Muscle of leg (tissue), 3 donors: ENCODE measurements at regions not wholly inside any gene's neighbourhood (a gene's known extent, or its start where the extent isn't known, plus 50 kb on each side); places are given as distances from the start of the nearest gene placed in this dataset.
A peak's percentile ranks its signal among the peaks of the same experiment; 100 is the strongest.
"Not testable (repeated sequence)": the region's sequence is repeated elsewhere in the genome, so short reads cannot be mapped to it uniquely, and the experiment has no call there.

ENCODE experiments used
- DNase-seq: peaks from one replicate; pipeline ENCODE4 v3.0.0; 2013
- H3K27ac ChIP-seq: one replicate; pipeline ENCODE4 v1.5.1; 2013; ENCODE audit warnings: mild to moderate bottlenecking, low read length, control low read depth
- H3K27me3 ChIP-seq: one replicate; pipeline ENCODE4 v1.6.1; 2013; ENCODE audit warnings: low read length; ENCODE audit not compliant: control insufficient read depth, insufficient read depth
- H3K36me3 ChIP-seq: one replicate; pipeline ENCODE4 v1.6.1; 2013; ENCODE audit warnings: low read length; ENCODE audit not compliant: control insufficient read depth, insufficient read depth
- H3K4me1 ChIP-seq: one replicate; pipeline ENCODE4 v1.6.1; 2013; ENCODE audit warnings: low read length; ENCODE audit not compliant: control insufficient read depth, insufficient read depth
- H3K4me3 ChIP-seq: one replicate; pipeline ENCODE4 v1.5.1; 2013; ENCODE audit warnings: low read length, control low read depth
- H3K9me3 ChIP-seq: replicated peaks from 2 replicates; pipeline ENCODE4 v1.6.1; 2013; ENCODE audit warnings: low read depth, low read length; ENCODE audit not compliant: control insufficient read depth
- WGBS: methylation state at CpG from one replicate; pipeline ENCODE4 v1.1.5; 2013; ENCODE audit warnings: missing lambda C conversion rate; ENCODE audit not compliant: insufficient coverage; 5-methylcytosine and 5-hydroxymethylcytosine counted together

GRCh38 chr3:178127221-178127620, 409.0 kb upstream of the KCNMB2 start:
- Histone ChIP-seq H3K4me3 (no peak overlapping the region), H3K4me1 (no peaks in the 10 kb centered on the region), H3K27ac (no peak overlapping the region), H3K27me3 (no peaks in the 10 kb centered on the region), H3K36me3 (no peaks in the 10 kb centered on the region), H3K9me3 (peaks cover 3% of the 10 kb centered on the region)
- WGBS: 89% methylated on average over 8 of the region's 11 CpGs
- no peak for DNase-seq

- DNase-seq: peak; percentile 8
- Histone ChIP-seq H3K9me3 (peaks cover 3% of the 10 kb centered on the region), H3K4me3 (no peak overlapping the region), H3K27ac (no peak overlapping the region), H3K27me3 (no peaks in the 10 kb centered on the region), H3K36me3 (no peaks in the 10 kb centered on the region), H3K4me1 (no peaks in the 10 kb centered on the region)
- no CpG with 5 or more reads among the region's 1 CpG for WGBS
Observed at GRCh38 chr3:178129109-178129508, 407.1 kb upstream of the KCNMB2 start.

DNA sequence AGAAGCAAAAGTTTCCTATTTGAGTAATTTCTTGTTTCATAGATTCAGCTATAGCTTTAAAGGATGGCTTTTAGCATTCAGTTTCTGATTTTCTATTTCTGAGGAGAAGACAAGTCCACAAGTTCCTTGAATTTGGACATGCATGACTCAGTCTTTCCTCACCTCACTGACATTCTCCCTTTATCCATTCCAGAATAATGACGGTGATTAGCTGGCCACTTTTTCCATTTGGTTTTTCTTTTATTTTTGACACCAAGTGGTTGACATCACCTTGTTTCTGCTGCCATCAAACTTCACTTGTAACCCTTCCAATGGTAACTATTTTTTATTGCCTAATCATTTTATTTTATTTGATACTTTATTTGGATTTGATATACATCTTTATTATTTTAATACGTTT, 404.4 kb upstream of the KCNMB2 start:
- Histone ChIP-seq H3K36me3 (no peaks in the 10 kb centered on the region), H3K4me3 (no peak overlapping the region), H3K27ac (no peak overlapping the region), H3K27me3 (no peaks in the 10 kb centered on the region), H3K4me1 (no peaks in the 10 kb centered on the region), H3K9me3 (peaks cover 3% of the 10 kb centered on the region)
- no CpG with 5 or more reads among the region's 2 CpGs for WGBS
- DNase-seq: peak; percentile 40

GRCh38 chr3:178137206-178137605, 399.0 kb upstream of the KCNMB2 start:
- Histone ChIP-seq H3K4me3 (no peak overlapping the region), H3K27ac (no peak overlapping the region), H3K4me1 (no peaks in the 10 kb centered on the region), H3K27me3 (no peaks in the 10 kb centered on the region), H3K9me3 (no peaks in the 10 kb centered on the region), H3K36me3 (no peaks in the 10 kb centered on the region)
- no peak for DNase-seq
- WGBS: 85% methylated on average over 3 of the region's 4 CpGs

- no peak for DNase-seq
- Histone ChIP-seq H3K4me1 (no peaks in the 10 kb centered on the region), H3K4me3 (no peak overlapping the region), H3K9me3 (no peaks in the 10 kb centered on the region), H3K36me3 (no peaks in the 10 kb centered on the region), H3K27me3 (no peaks in the 10 kb centered on the region), H3K27ac (no peak overlapping the region)
- WGBS: no CpG with 5 or more reads among the region's 3 CpGs
Observed at GRCh38 chr3:178137831-178138230, 398.4 kb upstream of the KCNMB2 start.

GRCh38 chr3:178139116-178139515, 397.1 kb upstream of the KCNMB2 start:
- Histone ChIP-seq H3K9me3 (no peaks in the 10 kb centered on the region), H3K4me3 (no peak overlapping the region), H3K27me3 (no peaks in the 10 kb centered on the region), H3K36me3 (no peaks in the 10 kb centered on the region), H3K27ac (no peak overlapping the region), H3K4me1 (no peaks in the 10 kb centered on the region)
- DNase-seq: peak; percentile 30

GRCh38 chr3:178140531-178141304, 395.5 kb upstream of the KCNMB2 start:
- no peaks in the 10 kb centered on the region for H3K36me3 ChIP-seq
- no peak overlapping the region for H3K4me3 ChIP-seq
- DNase-seq: no peak
- H3K9me3 ChIP-seq: no peaks in the 10 kb centered on the region
- no peak overlapping the region for H3K27ac ChIP-seq
- no CpG with 5 or more reads among the region's 4 CpGs for WGBS
- H3K4me1 ChIP-seq: no peaks in the 10 kb centered on the region
- no peaks in the 10 kb centered on the region for H3K27me3 ChIP-seq

DNA sequence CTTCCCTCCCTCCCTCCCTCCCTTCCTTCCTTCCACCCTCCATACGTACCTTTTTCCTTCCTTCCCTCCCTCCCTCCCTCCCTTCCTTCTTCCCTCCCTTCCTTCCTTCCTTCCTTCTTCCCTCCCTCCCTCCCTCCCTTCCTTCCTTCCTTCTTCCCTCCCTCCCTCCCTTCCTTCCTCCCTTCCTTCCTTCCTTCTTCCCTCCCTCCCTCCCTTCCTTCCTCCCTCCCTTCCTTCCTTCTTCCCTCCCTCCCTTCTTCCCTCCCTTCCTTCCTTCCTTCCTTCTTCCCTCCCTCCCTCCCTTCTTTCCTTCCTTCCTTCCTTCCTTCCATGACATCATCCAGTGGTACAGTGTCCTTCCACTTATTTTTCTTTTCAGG, 394.9 kb upstream of the KCNMB2 start:
- not testable (repeated sequence) for H3K4me3 ChIP-seq, H3K4me1 ChIP-seq, H3K36me3 ChIP-seq, DNase-seq, H3K9me3 ChIP-seq, H3K27ac ChIP-seq, H3K27me3 ChIP-seq
- no CpG with 5 or more reads among the region's 1 CpG for WGBS

- peak; percentile 71 for DNase-seq
- H3K27ac ChIP-seq: no peak overlapping the region
- no peaks in the 10 kb centered on the region for H3K9me3 ChIP-seq
- peaks cover 2% of the 10 kb centered on the region for H3K4me1 ChIP-seq
- H3K27me3 ChIP-seq: no peaks in the 10 kb centered on the region
- H3K4me3 ChIP-seq: no peak overlapping the region
- no peaks in the 10 kb centered on the region for H3K36me3 ChIP-seq
Observed at GRCh38 chr3:178146406-178146831, 389.8 kb upstream of the KCNMB2 start.

DNA sequence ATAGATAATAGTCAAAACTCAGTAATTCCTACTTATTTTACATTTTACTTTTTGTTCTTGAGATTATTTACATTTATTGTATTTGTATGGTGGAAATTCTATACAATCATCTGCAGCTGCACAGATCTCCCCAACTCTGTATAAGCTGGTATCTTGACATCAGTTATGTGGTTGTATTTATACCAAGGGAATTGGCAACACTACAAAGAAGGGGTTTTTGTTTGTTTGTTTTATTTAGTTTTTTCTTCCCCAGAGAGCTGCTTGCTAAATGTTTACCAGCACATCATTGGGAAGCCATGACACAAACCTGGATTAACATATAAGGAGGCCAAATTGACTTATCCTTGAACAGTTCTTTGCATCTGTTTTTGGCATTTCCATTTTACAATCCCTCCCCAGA, 389.2 kb upstream of the KCNMB2 start:
- DNase-seq: no peak
- H3K9me3 ChIP-seq: no peaks in the 10 kb centered on the region
- H3K27me3 ChIP-seq: no peaks in the 10 kb centered on the region
- H3K4me3 ChIP-seq: no peak overlapping the region
- no peak overlapping the region for H3K27ac ChIP-seq
- peaks cover 2% of the 10 kb centered on the region for H3K4me1 ChIP-seq
- H3K36me3 ChIP-seq: no peaks in the 10 kb centered on the region
